ENCODE measurements at regions not wholly inside any gene's neighbourhood (a gene's known extent, or its start where the extent isn't known, plus 50 kb on each side); places are given as distances from the start of the nearest gene placed in this dataset.

GRCh38 chr5:136722581-136722980 lies 357.2 kb upstream of the TRPC7 start:
- Histone ChIP-seq H3K9me3 (ENCODE audit: control insufficient read depth, insufficient read depth, low read depth, low read length) (no peaks in the 10 kb centered on the region), H3K27me3 (ENCODE audit: control insufficient read depth, insufficient read depth, low read length) (no peaks in the 10 kb centered on the region), H3K4me2 (ENCODE audit: extremely low read depth, insufficient read depth, low read length) (no peak overlapping the region), H2AFZ (ENCODE audit: low read length) (no peak overlapping the region), H3K4me3 (replicated peaks in 1 of 4; ENCODE audit: control extremely low read depth in 1 of 4, insufficient read depth in 1 of 4, low read depth in 3 of 4, low read length in 4 of 4) (no peak overlapping the region), H3K27ac (ENCODE audit: insufficient read depth, low read length) (no peak overlapping the region), H3K4me1 (ENCODE audit: control insufficient read depth, extremely low read depth, insufficient read depth, low read length) (no peaks in the 10 kb centered on the region), H3K36me3 (ENCODE audit: control insufficient read depth, insufficient read depth, low read length) (no peaks in the 10 kb centered on the region), H3K79me2 (ENCODE audit: control insufficient read depth, insufficient read depth, low read length) (no peaks in the 10 kb centered on the region), H4K20me1 (ENCODE audit: control insufficient read depth, extremely low read depth, insufficient read depth, low read length) (no peaks in the 10 kb centered on the region), H3K9ac (ENCODE audit: insufficient read depth, low read length) (no peak overlapping the region)
- DNase-seq (ENCODE audit: low read depth in 2 of 2): no peak
- TF ChIP-seq CTCF (conservative IDR thresholded peaks at IDR 0.05 in 1 of 2, IDR thresholded peaks at IDR 0.05 in 1 of 2; ENCODE audit: low read depth in 1 of 2, low read length in 2 of 2) (no peak), EZH2 (IDR thresholded peaks at IDR 0.05; ENCODE audit: low read length, missing control alignments) (no peak)

- H3K36me3 ChIP-seq (ENCODE audit: control insufficient read depth, insufficient read depth, low read length): no peaks in the 10 kb centered on the region
- no peak for DNase-seq (ENCODE audit: low read depth in 2 of 2)
Measured at GRCh38 chr5:136722086-136722485, 356.7 kb upstream of the TRPC7 start.

GRCh38 chr5:136720674-136721073 lies 355.3 kb upstream of the TRPC7 start:
- H3K36me3 ChIP-seq (ENCODE audit: control insufficient read depth, insufficient read depth, low read length): no peaks in the 10 kb centered on the region
- TF ChIP-seq CTCF (conservative IDR thresholded peaks at IDR 0.05 in 1 of 2, IDR thresholded peaks at IDR 0.05 in 1 of 2; ENCODE audit: low read depth in 1 of 2, low read length in 2 of 2) (no peak), EZH2 (IDR thresholded peaks at IDR 0.05; ENCODE audit: low read length, missing control alignments) (no peak)
- no peaks in the 10 kb centered on the region for H3K4me1 ChIP-seq (ENCODE audit: control insufficient read depth, extremely low read depth, insufficient read depth, low read length)
- no peak overlapping the region for H3K9ac ChIP-seq (ENCODE audit: insufficient read depth, low read length)
- no peak overlapping the region for H3K4me3 ChIP-seq (replicated peaks in 1 of 4; ENCODE audit: control extremely low read depth in 1 of 4, insufficient read depth in 1 of 4, low read depth in 3 of 4, low read length in 4 of 4)
- no peak overlapping the region for H3K27ac ChIP-seq (ENCODE audit: insufficient read depth, low read length)
- no peak overlapping the region for H3K4me2 ChIP-seq (ENCODE audit: extremely low read depth, insufficient read depth, low read length)
- H3K79me2 ChIP-seq (ENCODE audit: control insufficient read depth, insufficient read depth, low read length): no peaks in the 10 kb centered on the region
- no peak for DNase-seq (ENCODE audit: low read depth in 2 of 2)
- H3K9me3 ChIP-seq (ENCODE audit: control insufficient read depth, insufficient read depth, low read depth, low read length): no peaks in the 10 kb centered on the region
- no peaks in the 10 kb centered on the region for H4K20me1 ChIP-seq (ENCODE audit: control insufficient read depth, extremely low read depth, insufficient read depth, low read length)
- no peak overlapping the region for H2AFZ ChIP-seq (ENCODE audit: low read length)
- no peaks in the 10 kb centered on the region for H3K27me3 ChIP-seq (ENCODE audit: control insufficient read depth, insufficient read depth, low read length)

More at GRCh38 chr5:136722086-136722485, 356.7 kb upstream of the TRPC7 start:
- H3K79me2 ChIP-seq (ENCODE audit: control insufficient read depth, insufficient read depth, low read length): no peaks in the 10 kb centered on the region
- H4K20me1 ChIP-seq (ENCODE audit: control insufficient read depth, extremely low read depth, insufficient read depth, low read length): no peaks in the 10 kb centered on the region
- H3K9ac ChIP-seq (ENCODE audit: insufficient read depth, low read length): no peak overlapping the region
- no peaks in the 10 kb centered on the region for H3K4me1 ChIP-seq (ENCODE audit: control insufficient read depth, extremely low read depth, insufficient read depth, low read length)
- TF ChIP-seq EZH2 (IDR thresholded peaks at IDR 0.05; ENCODE audit: low read length, missing control alignments) (no peak), CTCF (conservative IDR thresholded peaks at IDR 0.05 in 1 of 2, IDR thresholded peaks at IDR 0.05 in 1 of 2; ENCODE audit: low read depth in 1 of 2, low read length in 2 of 2) (no peak)
- no peak overlapping the region for H3K4me2 ChIP-seq (ENCODE audit: extremely low read depth, insufficient read depth, low read length)
- H2AFZ ChIP-seq (ENCODE audit: low read length): no peak overlapping the region
- no peak overlapping the region for H3K27ac ChIP-seq (ENCODE audit: insufficient read depth, low read length)
- no peaks in the 10 kb centered on the region for H3K9me3 ChIP-seq (ENCODE audit: control insufficient read depth, insufficient read depth, low read depth, low read length)
- H3K4me3 ChIP-seq (replicated peaks in 1 of 4; ENCODE audit: control extremely low read depth in 1 of 4, insufficient read depth in 1 of 4, low read depth in 3 of 4, low read length in 4 of 4): no peak overlapping the region
- H3K27me3 ChIP-seq (ENCODE audit: control insufficient read depth, insufficient read depth, low read length): no peaks in the 10 kb centered on the region
